H1 (cell line): ENCODE measurements at regions not wholly inside any gene's neighbourhood (a gene's known extent, or its start where the extent isn't known, plus 50 kb on each side); places are given as distances from the start of the nearest gene placed in this dataset.

Source experiments
- RXRA ChIP-seq: IDR thresholded peaks from 2 replicates; pipeline ENCODE4 v1.6.1; 2011; ENCODE audit warnings: low read depth, mild to moderate bottlenecking, low read length, moderate library complexity; ENCODE audit not compliant: insufficient read depth
- SIRT6 ChIP-seq: IDR thresholded peaks from one replicate; pipeline ENCODE4 v1.7.1; 2012; ENCODE audit warnings: low read length, inconsistent platforms
- TAF1 ChIP-seq: IDR thresholded peaks from 2 replicates; pipeline ENCODE4 v1.6.1; 2011; ENCODE audit warnings: mild to moderate bottlenecking, low read depth, low read length

GRCh38 chr10:78333362-78334143 lies 299.9 kb downstream of the RPS24 start (continued):
- no peak for TF ChIP-seq TAF1
- no peak for TF ChIP-seq SIRT6
- TF ChIP-seq RXRA, result no peak
